Gastroesophageal sphincter (tissue), 3 donors: ENCODE measurements at regions not wholly inside any gene's neighbourhood (a gene's known extent, or its start where the extent isn't known, plus 50 kb on each side); places are given as distances from the start of the nearest gene placed in this dataset.

Experiments used
- EP300 ChIP-seq: sonication (generic); formaldehyde crosslinking; IDR thresholded peaks from one replicate; pipeline ENCODE4 v1.6.1; 2017; ENCODE audit warnings: antibody characterized with exemption, mild to moderate bottlenecking
- POLR2A ChIP-seq, 2 donors: fragments of 450-650 bp; IDR thresholded peaks; one replicate each; pipeline ENCODE4 v1.6.1; 2017; ENCODE audit warnings: antibody characterized with exemption in 2 of 2, mild to moderate bottlenecking in 2 of 2, moderate library complexity in 1 of 2
- POLR2AphosphoS5 ChIP-seq: sonication (generic); formaldehyde crosslinking; IDR thresholded peaks from one replicate; pipeline ENCODE4 v1.6.1; 2017; ENCODE audit warnings: antibody characterized with exemption
- TF ChIP-seq, protein P1 (sequence below), 4 experiments: fragments of 200-600 bp in 2 of 4; fragments of 450-650 bp in 2 of 4; sonication (generic) in 1 of 4; IDR thresholded peaks; one replicate each; pipeline ENCODE4 v1.5.1; 2017 to 2019; ENCODE audit warnings: antibody characterized with exemption in 4 of 4, mild to moderate bottlenecking in 2 of 4, moderate library complexity in 2 of 4

DNA sequence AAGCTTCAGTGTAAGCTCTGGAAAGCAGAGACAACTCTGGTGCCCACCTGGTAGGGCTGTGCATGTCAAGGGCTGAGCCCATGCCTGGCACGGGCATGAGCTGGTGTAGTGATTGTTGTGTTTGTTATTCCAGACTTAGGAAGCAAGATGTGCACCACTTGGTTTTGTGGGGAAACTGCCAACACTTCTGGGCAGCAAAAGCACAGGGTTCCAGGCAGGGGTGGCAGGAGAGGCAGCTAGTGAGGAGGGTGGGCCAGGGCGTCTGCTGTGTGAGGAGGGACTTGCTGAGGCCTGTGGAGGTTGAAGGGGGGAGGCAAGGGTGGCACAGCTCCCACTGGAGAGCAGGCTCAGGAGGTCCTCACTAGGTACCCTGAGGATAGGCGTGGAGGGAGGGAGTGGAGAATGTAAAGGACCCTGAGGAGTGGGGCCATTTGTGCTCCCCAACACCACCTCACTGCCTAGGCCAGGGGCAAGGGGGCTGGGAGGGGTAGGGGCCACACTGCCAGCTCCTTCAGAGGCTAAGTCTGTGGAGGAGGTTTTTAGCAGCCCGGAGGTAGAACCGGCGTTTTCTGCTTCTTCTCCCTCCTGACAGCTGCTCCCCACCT lies 104.0 kb upstream of the POU3F3 start:
- TF ChIP-seq, protein P1, sequence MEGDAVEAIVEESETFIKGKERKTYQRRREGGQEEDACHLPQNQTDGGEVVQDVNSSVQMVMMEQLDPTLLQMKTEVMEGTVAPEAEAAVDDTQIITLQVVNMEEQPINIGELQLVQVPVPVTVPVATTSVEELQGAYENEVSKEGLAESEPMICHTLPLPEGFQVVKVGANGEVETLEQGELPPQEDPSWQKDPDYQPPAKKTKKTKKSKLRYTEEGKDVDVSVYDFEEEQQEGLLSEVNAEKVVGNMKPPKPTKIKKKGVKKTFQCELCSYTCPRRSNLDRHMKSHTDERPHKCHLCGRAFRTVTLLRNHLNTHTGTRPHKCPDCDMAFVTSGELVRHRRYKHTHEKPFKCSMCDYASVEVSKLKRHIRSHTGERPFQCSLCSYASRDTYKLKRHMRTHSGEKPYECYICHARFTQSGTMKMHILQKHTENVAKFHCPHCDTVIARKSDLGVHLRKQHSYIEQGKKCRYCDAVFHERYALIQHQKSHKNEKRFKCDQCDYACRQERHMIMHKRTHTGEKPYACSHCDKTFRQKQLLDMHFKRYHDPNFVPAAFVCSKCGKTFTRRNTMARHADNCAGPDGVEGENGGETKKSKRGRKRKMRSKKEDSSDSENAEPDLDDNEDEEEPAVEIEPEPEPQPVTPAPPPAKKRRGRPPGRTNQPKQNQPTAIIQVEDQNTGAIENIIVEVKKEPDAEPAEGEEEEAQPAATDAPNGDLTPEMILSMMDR (IDR thresholded peaks at IDR 0.05): no peak
- no peak for TF ChIP-seq POLR2A (IDR thresholded peaks at IDR 0.05)
- no peak for TF ChIP-seq POLR2AphosphoS5
- no peak for TF ChIP-seq EP300
